ENCODE measurements at regions not wholly inside any gene's neighbourhood (a gene's known extent, or its start where the extent isn't known, plus 50 kb on each side); places are given as distances from the start of the nearest gene placed in this dataset.
"Not testable (repeated sequence)": the region's sequence is repeated elsewhere in the genome, so short reads cannot be mapped to it uniquely, and the experiment has no call there.

- DNase-seq; intact Hi-C loops (cut with DNase I): not testable (repeated sequence)
Measured at GRCh38 chr2:180531787-180532186, 448.6 kb upstream of the UBE2E3 start.

DNA sequence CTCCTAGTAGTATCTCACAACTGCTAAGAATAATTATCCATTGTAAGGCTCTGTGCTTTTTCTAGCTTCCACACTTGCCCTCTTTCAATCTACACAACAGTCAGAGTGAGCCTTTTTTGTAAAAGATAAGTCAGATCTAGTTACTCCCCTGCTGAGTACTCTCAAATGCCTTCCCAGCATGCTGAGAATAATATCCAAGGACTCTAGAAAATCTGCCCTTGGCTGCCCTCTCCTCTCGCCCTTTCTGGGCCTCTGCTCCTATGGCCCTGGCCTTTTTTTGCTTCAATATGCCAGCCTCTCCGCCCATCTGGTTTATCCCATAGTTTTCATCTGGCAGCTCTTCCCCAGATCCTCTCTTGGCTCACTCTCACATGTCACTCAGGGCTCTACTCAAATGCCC lies 455.9 kb upstream of the UBE2E3 start:
- intact Hi-C loops (cut with DNase I): no loop called here
- DNase-seq: no peak

- DNase-seq: no peak
- intact Hi-C loops (cut with DNase I): no loop called here
Measured at GRCh38 chr2:180523621-180524340, 456.6 kb upstream of the UBE2E3 start.

- intact Hi-C loops (cut with DNase I): no loop called here
Measured at GRCh38 chr2:180520921-180521581, 459.4 kb upstream of the UBE2E3 start.

DNA sequence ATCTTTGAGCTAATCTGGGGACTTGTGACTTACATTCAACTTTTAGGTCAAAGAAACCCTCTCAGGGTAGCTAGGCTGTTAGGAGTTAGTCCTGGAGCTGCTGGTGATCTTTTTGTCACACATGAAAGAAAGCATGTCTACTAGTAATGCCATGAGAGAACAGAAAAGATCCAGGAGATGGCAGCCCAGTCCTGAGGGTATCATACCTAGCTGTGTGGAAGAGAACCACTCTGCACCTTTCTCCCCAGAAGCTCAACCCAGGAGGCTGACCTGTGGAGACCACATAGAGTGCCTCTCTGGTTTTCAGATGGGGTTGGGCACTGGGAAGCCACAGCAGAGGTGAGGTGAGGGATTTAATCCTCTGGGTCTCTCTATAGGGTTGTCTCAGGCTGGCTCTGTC lies 460.2 kb upstream of the UBE2E3 start:
- intact Hi-C loops (cut with DNase I): no loop called here
- DNase-seq: peak in 17 of 42 donors; percentile 2 to 49 (median 14)

More at GRCh38 chr2:180520921-180521581, 459.4 kb upstream of the UBE2E3 start:
- DNase-seq: no peak

DNA sequence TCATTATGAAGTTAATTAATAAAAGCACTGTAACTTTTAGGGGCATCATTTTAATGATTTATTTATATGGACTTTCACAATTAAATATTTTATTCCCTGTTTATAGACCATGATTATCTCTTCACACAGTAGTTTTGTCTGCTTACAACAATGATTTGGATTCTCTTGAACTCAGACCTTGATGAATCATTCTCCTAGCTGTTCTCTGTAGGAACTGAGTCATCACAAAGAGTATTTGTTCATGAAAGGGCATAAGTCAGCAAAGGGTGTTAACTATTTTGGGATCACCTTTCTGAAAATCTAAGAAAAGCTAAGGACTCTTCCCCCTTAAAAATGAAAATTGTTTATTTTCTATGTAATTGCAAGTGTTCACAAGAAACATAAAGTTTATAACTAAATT lies 461.1 kb upstream of the UBE2E3 start:
- intact Hi-C loops (cut with DNase I): no loop called here
- no peak for DNase-seq

DNA sequence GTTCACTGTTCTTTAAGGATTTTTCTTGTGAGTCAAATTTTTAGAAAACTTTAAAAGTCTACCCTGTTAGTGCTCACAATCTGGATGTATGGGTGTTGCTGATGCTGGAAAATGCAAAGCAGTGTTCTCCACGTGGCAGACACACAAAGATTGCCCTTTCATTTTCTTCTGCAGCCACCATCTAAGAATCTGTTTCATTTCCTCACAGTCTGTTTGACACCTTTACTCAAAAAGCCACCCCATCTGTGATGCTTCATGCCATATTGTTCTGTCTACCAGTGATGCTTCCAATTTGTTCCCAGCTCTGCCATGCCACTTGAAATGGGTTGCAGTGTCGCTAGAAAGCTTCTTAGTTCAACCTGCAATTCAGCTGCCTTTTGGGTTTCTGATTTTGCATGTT lies 464.2 kb upstream of the UBE2E3 start:
- intact Hi-C loops (cut with DNase I): no loop called here
- no peak for DNase-seq

DNA sequence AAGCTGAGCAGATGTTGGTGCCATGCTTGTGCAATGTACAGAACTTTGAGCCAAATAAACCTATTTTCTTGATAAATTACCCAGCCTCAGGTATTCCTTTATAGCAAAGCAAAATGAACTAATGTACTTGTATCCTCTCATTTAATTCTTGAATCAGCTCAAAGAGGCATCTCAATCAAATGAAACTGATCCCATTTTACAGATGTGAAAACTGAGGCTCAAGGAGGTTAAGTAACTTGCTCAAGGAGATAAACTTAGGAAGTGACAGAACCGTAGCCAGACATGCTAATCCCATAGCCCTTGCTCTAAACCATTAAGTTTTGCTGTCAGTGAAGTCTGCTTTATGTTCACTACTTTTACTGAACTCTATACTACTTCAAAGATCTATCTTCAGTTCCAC lies 467.0 kb upstream of the UBE2E3 start:
- no peak for DNase-seq
- intact Hi-C loops (cut with DNase I): no loop called here

DNA sequence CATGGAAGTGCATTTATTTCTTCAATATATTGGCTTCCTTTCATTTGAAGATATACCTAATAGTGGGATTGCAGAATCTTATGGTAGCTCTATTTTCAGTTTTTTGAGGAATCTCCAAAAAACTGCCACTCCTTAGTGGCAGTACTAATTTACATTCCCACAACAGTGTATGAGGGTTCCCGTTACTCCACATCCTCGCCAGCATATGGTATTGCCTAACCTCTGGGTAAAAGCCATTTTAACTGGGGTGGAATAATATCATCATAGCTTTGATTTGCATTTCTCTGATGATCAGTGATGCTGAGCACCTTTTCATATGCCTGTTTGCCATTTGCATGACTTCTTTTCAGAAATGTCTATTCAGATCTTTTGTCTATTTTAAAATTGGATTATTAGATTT lies 471.9 kb upstream of the UBE2E3 start:
- intact Hi-C loops (cut with DNase I): no loop called here
- DNase-seq: no peak

GRCh38 chr2:180507028-180507427 lies 473.4 kb upstream of the UBE2E3 start:
- DNase-seq: no peak
- intact Hi-C loops (cut with DNase I): no loop called here

DNA sequence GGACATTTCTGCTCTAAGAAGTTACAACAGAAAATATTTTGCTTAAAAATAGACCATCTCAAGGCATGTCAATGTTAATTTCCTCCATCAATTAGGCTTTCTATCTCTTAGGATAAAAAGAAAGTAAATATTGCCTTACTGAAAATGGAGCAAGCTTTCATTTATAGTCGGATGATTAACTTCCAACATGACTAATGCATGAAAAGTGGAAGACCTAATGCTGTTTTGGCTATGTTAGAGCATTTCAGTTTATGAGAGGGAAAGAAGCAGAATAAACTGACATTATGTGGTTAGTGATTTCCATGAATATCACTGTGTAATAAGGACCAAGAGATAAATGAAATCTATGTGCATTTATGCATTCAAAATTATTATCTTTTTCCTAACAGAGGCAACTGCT lies 475.2 kb upstream of the UBE2E3 start:
- no peak for DNase-seq
- intact Hi-C loops (cut with DNase I): no loop called here

GRCh38 chr2:180497621-180498152 lies 482.7 kb upstream of the UBE2E3 start:
- no peak for DNase-seq
- intact Hi-C loops (cut with DNase I): no loop called here

- intact Hi-C loops (cut with DNase I): no loop called here
Measured at GRCh38 chr2:180495606-180496005, 484.8 kb upstream of the UBE2E3 start.

GRCh38 chr2:180494286-180494685 lies 486.1 kb upstream of the UBE2E3 start:
- no peak for DNase-seq
- intact Hi-C loops (cut with DNase I): no loop called here

More at GRCh38 chr2:180495606-180496005, 484.8 kb upstream of the UBE2E3 start:
- DNase-seq: no peak

DNA sequence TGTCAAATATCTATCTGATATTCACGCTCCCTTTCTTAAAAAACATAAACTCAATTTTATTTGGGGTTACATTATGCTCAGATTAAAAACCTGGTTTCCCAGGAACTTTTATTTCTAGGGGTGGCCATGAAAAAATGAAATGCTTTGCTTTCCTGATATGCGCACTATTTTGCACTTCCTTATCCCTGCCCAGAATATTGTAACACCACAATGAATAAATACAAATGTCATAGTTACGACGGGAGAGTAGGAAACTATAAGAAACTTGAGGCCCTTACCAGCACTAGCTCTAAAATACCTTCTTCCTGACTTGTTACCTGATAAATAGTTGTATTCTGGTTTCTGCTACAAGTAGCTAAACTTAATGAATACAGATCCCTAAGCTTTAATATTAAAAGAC lies 475.6 kb upstream of the CWC22 start:
- intact Hi-C loops (cut with DNase I): no loop called here
- no peak for DNase-seq

- intact Hi-C loops (cut with DNase I): no loop called here
- no peak for DNase-seq
Measured at GRCh38 chr2:180481998-180482397, 474.9 kb upstream of the CWC22 start.

DNA sequence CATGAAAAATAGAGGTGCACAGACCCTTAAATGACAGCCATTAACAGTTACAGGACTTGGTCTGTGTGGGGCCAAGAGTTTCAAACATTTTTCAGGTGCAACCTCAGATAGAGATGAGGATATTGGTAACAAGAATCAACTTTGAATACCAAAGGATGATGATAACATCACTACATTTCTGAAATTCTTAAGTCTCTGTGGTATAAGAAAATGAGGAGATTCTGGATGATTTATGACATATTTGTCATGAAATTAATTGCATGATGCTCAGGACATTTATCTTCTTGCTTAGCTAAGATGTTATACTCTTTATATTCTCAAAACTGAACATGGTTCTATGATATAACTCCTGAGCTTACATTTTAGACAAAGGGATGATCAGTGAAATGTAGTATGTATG lies 471.8 kb upstream of the CWC22 start:
- DNase-seq: no peak
- intact Hi-C loops (cut with DNase I): no loop called here

DNA sequence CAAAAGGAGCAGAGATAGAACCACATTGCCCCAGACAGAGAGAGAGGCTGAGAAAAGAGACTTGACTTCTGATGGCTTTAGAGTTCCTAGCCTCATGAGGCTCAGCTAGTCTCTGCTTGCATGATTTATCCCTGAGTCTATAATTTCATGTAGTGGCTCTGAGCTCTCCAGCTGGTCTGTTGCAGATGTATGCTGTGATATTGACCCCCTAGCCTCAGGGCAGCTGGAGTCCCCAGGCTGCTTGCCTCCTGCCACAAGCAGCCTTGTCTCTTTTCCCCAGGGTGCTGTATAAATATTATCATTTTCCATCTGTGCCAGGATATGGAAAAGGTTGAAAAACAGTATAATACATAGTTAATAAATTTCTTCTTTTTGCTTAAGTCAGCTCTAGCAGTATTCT lies 467.6 kb upstream of the CWC22 start:
- intact Hi-C loops (cut with DNase I): no loop called here
- DNase-seq: no peak

- no peak for DNase-seq
- intact Hi-C loops (cut with DNase I): no loop called here
Measured at GRCh38 chr2:180473456-180473855, 466.4 kb upstream of the CWC22 start.

GRCh38 chr2:180472133-180472532 lies 465.0 kb upstream of the CWC22 start:
- intact Hi-C loops (cut with DNase I): no loop called here
- no peak for DNase-seq

DNA sequence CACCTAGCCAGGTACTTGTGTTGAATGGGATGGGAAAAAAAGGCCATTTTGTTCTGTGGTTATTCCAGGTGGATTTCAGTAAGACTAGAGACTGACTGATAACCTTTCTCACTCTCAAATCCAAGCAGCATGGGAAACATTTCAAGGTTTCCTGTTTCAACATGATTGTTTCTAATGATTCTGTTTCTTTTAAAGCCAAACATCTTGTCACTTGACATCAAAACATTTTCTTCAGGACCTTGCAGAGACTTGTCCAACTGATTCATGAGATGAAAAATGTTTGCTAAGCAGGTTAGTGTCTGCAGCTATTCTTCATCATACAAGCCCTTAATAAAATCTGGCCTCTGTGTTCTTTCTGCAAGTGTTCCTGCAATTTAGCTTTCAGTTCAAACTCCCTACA lies 456.5 kb upstream of the CWC22 start:
- intact Hi-C loops (cut with DNase I): no loop called here
- DNase-seq: no peak
